Effector memory CD4-positive, alpha-beta T cell (primary cell): ENCODE measurements at regions not wholly inside any gene's neighbourhood (a gene's known extent, or its start where the extent isn't known, plus 50 kb on each side); places are given as distances from the start of the nearest gene placed in this dataset.

Experiments
- DNase-seq, 3 donors: peaks; one replicate each; pipeline ENCODE4 v3.0.0-alpha.2; 2020
- H3K27ac ChIP-seq: 2 replicates; pipeline ENCODE4 v1.7.0; 2013; ENCODE audit warnings: mild to moderate bottlenecking, low read length, moderate library complexity; ENCODE audit not compliant: insufficient read depth, poor library complexity, severe bottlenecking
- H3K27me3 ChIP-seq: replicated peaks from 2 replicates; pipeline ENCODE4 v1.7.0; 2013; ENCODE audit warnings: mild to moderate bottlenecking, low read length; ENCODE audit not compliant: insufficient read depth, control insufficient read depth, poor library complexity, severe bottlenecking
- H3K36me3 ChIP-seq: 2 replicates; pipeline ENCODE4 v1.7.0; 2013; ENCODE audit warnings: mild to moderate bottlenecking, low read length, moderate library complexity; ENCODE audit not compliant: control insufficient read depth, insufficient read depth
- H3K4me1 ChIP-seq: 2 replicates; pipeline ENCODE4 v1.7.0; 2013; ENCODE audit warnings: low read length, mild to moderate bottlenecking; ENCODE audit not compliant: control insufficient read depth, insufficient read depth, poor library complexity, severe bottlenecking
- H3K4me3 ChIP-seq: 2 replicates; pipeline ENCODE4 v1.7.0; 2013; ENCODE audit warnings: low read length, low read depth, mild to moderate bottlenecking; ENCODE audit not compliant: insufficient read depth, poor library complexity, severe bottlenecking
- H3K9me3 ChIP-seq: 2 replicates; pipeline ENCODE4 v1.7.0; 2013; ENCODE audit warnings: mild to moderate bottlenecking, low read length, moderate library complexity; ENCODE audit not compliant: control insufficient read depth

- H3K27ac ChIP-seq: no peak overlapping the region
- DNase-seq: no peak
These were observed 190.0 kb downstream of the C6orf118 start for GRCh38 chr6:165119231-165120020.

GRCh38 chr6:165118736-165119135 is 190.7 kb downstream of the C6orf118 start:
- no peaks in the 10 kb centered on the region for H3K4me1 ChIP-seq
- no peaks in the 10 kb centered on the region for H3K9me3 ChIP-seq
- no peak overlapping the region for H3K4me3 ChIP-seq
- no peak for DNase-seq
- no peak overlapping the region for H3K27ac ChIP-seq
- H3K36me3 ChIP-seq: no peaks in the 10 kb centered on the region
- H3K27me3 ChIP-seq: no peaks in the 10 kb centered on the region

More at GRCh38 chr6:165119231-165120020, 190.0 kb downstream of the C6orf118 start:
- no peaks in the 10 kb centered on the region for H3K27me3 ChIP-seq
- no peak overlapping the region for H3K4me3 ChIP-seq
- H3K36me3 ChIP-seq: no peaks in the 10 kb centered on the region
- no peaks in the 10 kb centered on the region for H3K4me1 ChIP-seq
- H3K9me3 ChIP-seq: no peaks in the 10 kb centered on the region

GRCh38 chr6:165117806-165118205 is 191.6 kb downstream of the C6orf118 start:
- no peak overlapping the region for H3K27ac ChIP-seq
- H3K9me3 ChIP-seq: no peaks in the 10 kb centered on the region
- no peak for DNase-seq

GRCh38 chr6:165117121-165117520 is 192.3 kb downstream of the C6orf118 start:
- no peaks in the 10 kb centered on the region for H3K27me3 ChIP-seq
- H3K4me3 ChIP-seq: no peak overlapping the region
- no peak overlapping the region for H3K27ac ChIP-seq
- H3K36me3 ChIP-seq: no peaks in the 10 kb centered on the region
- no peaks in the 10 kb centered on the region for H3K9me3 ChIP-seq
- H3K4me1 ChIP-seq: no peaks in the 10 kb centered on the region
- DNase-seq: no peak

More at GRCh38 chr6:165117806-165118205, 191.6 kb downstream of the C6orf118 start:
- Histone ChIP-seq H3K4me1 (no peaks in the 10 kb centered on the region), H3K4me3 (no peak overlapping the region), H3K36me3 (no peaks in the 10 kb centered on the region), H3K27me3 (no peaks in the 10 kb centered on the region)

- no peaks in the 10 kb centered on the region for H3K4me1 ChIP-seq
These were observed 198.5 kb downstream of the C6orf118 start for GRCh38 chr6:165110860-165111259.

GRCh38 chr6:165109011-165109410 is 200.4 kb downstream of the C6orf118 start:
- H3K4me3 ChIP-seq: no peak overlapping the region
- no peaks in the 10 kb centered on the region for H3K36me3 ChIP-seq
- no peak overlapping the region for H3K27ac ChIP-seq
- no peaks in the 10 kb centered on the region for H3K27me3 ChIP-seq
- DNase-seq: no peak
- no peaks in the 10 kb centered on the region for H3K4me1 ChIP-seq
- no peaks in the 10 kb centered on the region for H3K9me3 ChIP-seq

More at GRCh38 chr6:165110860-165111259, 198.5 kb downstream of the C6orf118 start:
- no peaks in the 10 kb centered on the region for H3K9me3 ChIP-seq
- H3K27ac ChIP-seq: no peak overlapping the region
- no peak overlapping the region for H3K4me3 ChIP-seq
- no peaks in the 10 kb centered on the region for H3K36me3 ChIP-seq
- no peak for DNase-seq
- no peaks in the 10 kb centered on the region for H3K27me3 ChIP-seq

- no peaks in the 10 kb centered on the region for H3K4me1 ChIP-seq
- no peaks in the 10 kb centered on the region for H3K27me3 ChIP-seq
- no peaks in the 10 kb centered on the region for H3K9me3 ChIP-seq
- H3K36me3 ChIP-seq: no peaks in the 10 kb centered on the region
- no peak overlapping the region for H3K4me3 ChIP-seq
- H3K27ac ChIP-seq: no peak overlapping the region
- no peak for DNase-seq
These were observed 203.1 kb downstream of the C6orf118 start for GRCh38 chr6:165106261-165106660.

GRCh38 chr6:165098165-165098564 is 211.2 kb downstream of the C6orf118 start:
- Histone ChIP-seq H3K9me3 (no peaks in the 10 kb centered on the region), H3K36me3 (no peaks in the 10 kb centered on the region), H3K27me3 (no peaks in the 10 kb centered on the region), H3K4me1 (no peaks in the 10 kb centered on the region), H3K4me3 (no peak overlapping the region), H3K27ac (no peak overlapping the region)
- DNase-seq: no peak

GRCh38 chr6:165096868-165097267 is 212.5 kb downstream of the C6orf118 start:
- Histone ChIP-seq H3K4me3 (no peak overlapping the region), H3K36me3 (no peaks in the 10 kb centered on the region), H3K9me3 (no peaks in the 10 kb centered on the region), H3K4me1 (no peaks in the 10 kb centered on the region), H3K27ac (no peak overlapping the region), H3K27me3 (no peaks in the 10 kb centered on the region)
- no peak for DNase-seq

- H3K4me1 ChIP-seq: no peaks in the 10 kb centered on the region
These were observed 213.2 kb downstream of the C6orf118 start for GRCh38 chr6:165096209-165096608.

More at GRCh38 chr6:165096209-165096608, 213.2 kb downstream of the C6orf118 start:
- no peaks in the 10 kb centered on the region for H3K27me3 ChIP-seq
- DNase-seq: no peak
- no peak overlapping the region for H3K4me3 ChIP-seq
- H3K27ac ChIP-seq: no peak overlapping the region
- H3K9me3 ChIP-seq: no peaks in the 10 kb centered on the region
- H3K36me3 ChIP-seq: no peaks in the 10 kb centered on the region
